Prostate gland (tissue), 2 donors: ENCODE measurements at regions not wholly inside any gene's neighbourhood (a gene's known extent, or its start where the extent isn't known, plus 50 kb on each side); places are given as distances from the start of the nearest gene placed in this dataset.

ENCODE experiments used
- DNase-seq: peaks from one replicate; pipeline ENCODE4 v3.0.0-alpha.2; 2019; ENCODE audit warnings: low spot score
- H3K27ac ChIP-seq, 2 donors: fragments of 200-600 bp; sonication (generic); 2 replicates each; pipeline ENCODE4 v1.5.1; 2017 to 2019
- H3K27me3 ChIP-seq: fragments of 200-600 bp; sonication (generic); replicated peaks from 2 replicates; pipeline ENCODE4 v1.5.1; 2019; ENCODE audit not compliant: insufficient read depth
- H3K36me3 ChIP-seq, 2 donors: fragments of 200-600 bp; sonication (generic); 1 replicate in 1 of 2; 2 replicates in 1 of 2; pipeline versions ENCODE4 v1.5.1 to v1.8.1; 2017 to 2019
- H3K4me1 ChIP-seq: fragments of 200-600 bp; sonication (generic); replicated peaks from 2 replicates; pipeline ENCODE4 v1.5.1; 2019
- H3K4me3 ChIP-seq, 2 donors: fragments of 200-600 bp; sonication (generic); 2 replicates each; pipeline ENCODE4 v1.5.1; 2017 to 2019
- H3K9me3 ChIP-seq: fragments of 200-600 bp; sonication (generic); 2 replicates; pipeline ENCODE4 v1.5.1; 2017
- CTCF ChIP-seq, 4 experiments: fragments of 200-600 bp in 2 of 4; fragments of 450-650 bp in 2 of 4; sonication (generic) in 2 of 4; IDR thresholded peaks; 1 replicate in 3 of 4; 2 replicates in 1 of 4; pipeline ENCODE4 v1.5.1; 2016 to 2019; ENCODE audit warnings: antibody characterized with exemption in 4 of 4, mild to moderate bottlenecking in 2 of 4, moderate library complexity in 2 of 4
- POLR2A ChIP-seq: fragments of 450-650 bp; IDR thresholded peaks from one replicate; pipeline ENCODE4 v1.6.1; 2016; ENCODE audit warnings: antibody characterized with exemption, mild to moderate bottlenecking
- POLR2AphosphoS5 ChIP-seq: sonication (generic); formaldehyde crosslinking; IDR thresholded peaks from one replicate; pipeline ENCODE4 v1.6.1; 2017; ENCODE audit warnings: antibody characterized with exemption
- WGBS: methylation state at CpG from one replicate; pipeline ENCODE4 v1.1.5; 2018; 5-methylcytosine and 5-hydroxymethylcytosine counted together
- intact Hi-C: fragments of 100-400 bp; cut with DNase I; formaldehyde crosslinking; loops from one replicate; pipeline ENCODE4 v1.14.2; 2022

GRCh38 chr1:214186103-214186824, 94.7 kb upstream of the SMYD2 start:
- no peak for DNase-seq
- WGBS = 46% methylated on average over 4 of the region's 4 CpGs
- no peaks in the 10 kb centered on the region for H3K36me3 ChIP-seq
- no peak for TF ChIP-seq POLR2A
- TF ChIP-seq CTCF (IDR thresholded peaks at IDR 0.05) = no peak
- no peak for TF ChIP-seq POLR2AphosphoS5
- H3K27ac ChIP-seq = no peak overlapping the region
- H3K4me3 ChIP-seq = no peak overlapping the region
- peaks cover 3% of the 10 kb centered on the region for H3K27me3 ChIP-seq
- H3K9me3 ChIP-seq = no peaks in the 10 kb centered on the region
- H3K4me1 ChIP-seq = no peaks in the 10 kb centered on the region
- intact Hi-C loops = no loop called here

- WGBS = 4% methylated on average over 51 of the region's 51 CpGs
- H3K36me3 ChIP-seq = no peaks in the 10 kb centered on the region
- DNase-seq = no peak
Observed at GRCh38 chr1:214187121-214187900, 93.6 kb upstream of the SMYD2 start.

GRCh38 chr1:214187933-214188332, 93.0 kb upstream of the SMYD2 start:
- DNase-seq = no peak
- TF ChIP-seq POLR2A (no peak), CTCF (IDR thresholded peaks at IDR 0.05) (no peak), POLR2AphosphoS5 (no peak)
- 61% methylated on average over 7 of the region's 7 CpGs for WGBS
- Histone ChIP-seq H3K9me3 (no peaks in the 10 kb centered on the region), H3K4me1 (no peaks in the 10 kb centered on the region), H3K36me3 (no peaks in the 10 kb centered on the region), H3K27me3 (peaks cover 3% of the 10 kb centered on the region), H3K4me3 (no peak overlapping the region), H3K27ac (no peak overlapping the region)
- intact Hi-C loops = no loop called here

More at GRCh38 chr1:214187121-214187900, 93.6 kb upstream of the SMYD2 start:
- H3K27me3 ChIP-seq = peaks cover 3% of the 10 kb centered on the region
- H3K4me3 ChIP-seq = no peak overlapping the region
- TF ChIP-seq POLR2AphosphoS5 (no peak), POLR2A (no peak), CTCF (IDR thresholded peaks at IDR 0.05) (no peak)
- intact Hi-C loops = no loop called here
- no peaks in the 10 kb centered on the region for H3K9me3 ChIP-seq
- no peaks in the 10 kb centered on the region for H3K4me1 ChIP-seq
- H3K27ac ChIP-seq = no peak overlapping the region

GRCh38 chr1:214188835-214189234, 92.1 kb upstream of the SMYD2 start:
- WGBS = 68% methylated on average over 2 of the region's 2 CpGs
- Histone ChIP-seq H3K4me1 (no peaks in the 10 kb centered on the region), H3K27me3 (peaks cover 3% of the 10 kb centered on the region), H3K27ac (no peak overlapping the region), H3K9me3 (no peaks in the 10 kb centered on the region), H3K4me3 (no peak overlapping the region), H3K36me3 (no peaks in the 10 kb centered on the region)
- no peak for DNase-seq
- intact Hi-C loops = no loop called here
- TF ChIP-seq POLR2A (no peak), POLR2AphosphoS5 (no peak), CTCF (IDR thresholded peaks at IDR 0.05) (no peak)
